Central memory CD8-positive, alpha-beta T cell (primary cell): ENCODE measurements at regions not wholly inside any gene's neighbourhood (a gene's known extent, or its start where the extent isn't known, plus 50 kb on each side); places are given as distances from the start of the nearest gene placed in this dataset.

Experiments
- ATAC-seq: fragments of 150-1000 bp; cut with Tn5 transposase; replicated peaks from 2 replicates; pipeline ENCODE4 v1.10.0; 2022; ENCODE audit warnings: mild to moderate bottlenecking, moderate FRiP score, moderate number of reproducible peaks; ENCODE audit not compliant: poor library complexity, severe bottlenecking; ENCODE audit errors: extremely low read depth
- DNase-seq, 2 donors: peaks; one replicate each; pipeline ENCODE4 v3.0.0; 2021; ENCODE audit warnings: low spot score in 2 of 2
- H3K27ac Mint-ChIP-seq: one replicate; pipeline ENCODE4 v1.8.0; 2022; ENCODE audit warnings: low read depth, mild to moderate bottlenecking, moderate library complexity, mixed read lengths
- H3K27me3 Mint-ChIP-seq: one replicate; pipeline ENCODE4 v1.8.0; 2022; ENCODE audit warnings: mixed read lengths
- H3K36me3 Mint-ChIP-seq: one replicate; pipeline ENCODE4 v1.8.0; 2022; ENCODE audit warnings: mild to moderate bottlenecking, moderate library complexity, mixed read lengths; ENCODE audit not compliant: insufficient read depth
- H3K4me1 Mint-ChIP-seq: one replicate; pipeline ENCODE4 v1.8.0; 2022; ENCODE audit warnings: mixed read lengths
- H3K4me3 Mint-ChIP-seq: one replicate; pipeline ENCODE4 v1.8.0; 2022; ENCODE audit warnings: mild to moderate bottlenecking, moderate library complexity, mixed read lengths
- H3K9me3 Mint-ChIP-seq: one replicate; pipeline ENCODE4 v1.8.0; 2022; ENCODE audit warnings: mixed read lengths

DNA sequence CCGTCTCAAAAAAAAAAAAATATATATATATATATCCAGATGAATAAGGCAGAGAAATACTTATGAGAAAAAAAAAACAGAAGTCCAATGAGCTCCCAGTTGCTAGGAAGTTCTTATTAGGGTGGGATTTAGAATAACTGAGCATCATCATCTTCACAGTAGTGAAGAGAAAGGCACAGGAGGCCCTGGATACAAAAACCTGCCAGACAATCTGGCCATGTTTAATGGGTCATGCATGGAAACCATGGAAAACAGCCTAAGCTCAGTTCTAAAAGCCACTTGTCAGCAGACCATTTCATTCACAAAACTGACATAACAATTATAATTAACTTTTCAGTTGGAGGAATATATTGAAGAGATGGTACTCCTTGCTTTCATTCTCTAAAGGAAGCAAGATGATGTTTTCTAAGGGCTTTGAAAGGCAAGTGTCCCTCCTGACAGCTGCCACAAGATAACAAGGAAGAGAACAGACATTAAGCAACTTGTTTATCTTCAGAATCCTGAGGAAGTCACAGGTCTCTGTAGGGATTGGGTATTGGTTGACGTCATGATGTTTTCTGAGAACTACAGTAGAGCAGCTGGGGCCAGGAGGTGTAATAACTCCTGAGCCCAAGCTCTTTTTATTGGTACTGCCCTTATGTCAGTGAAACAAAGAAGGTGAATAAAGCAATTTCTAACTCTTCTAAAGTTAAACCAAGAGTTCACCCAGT is 463.1 kb downstream of the DMAC1 start:
- Mint-ChIP-seq H3K36me3 (no peaks in the 10 kb centered on the region), H3K4me1 (no peaks in the 10 kb centered on the region), H3K27me3 (peaks cover 11% of the 10 kb centered on the region), H3K9me3 (no peaks in the 10 kb centered on the region), H3K27ac (no peak overlapping the region), H3K4me3 (no peak overlapping the region)
- no peak for DNase-seq
- ATAC-seq = no peak

DNA sequence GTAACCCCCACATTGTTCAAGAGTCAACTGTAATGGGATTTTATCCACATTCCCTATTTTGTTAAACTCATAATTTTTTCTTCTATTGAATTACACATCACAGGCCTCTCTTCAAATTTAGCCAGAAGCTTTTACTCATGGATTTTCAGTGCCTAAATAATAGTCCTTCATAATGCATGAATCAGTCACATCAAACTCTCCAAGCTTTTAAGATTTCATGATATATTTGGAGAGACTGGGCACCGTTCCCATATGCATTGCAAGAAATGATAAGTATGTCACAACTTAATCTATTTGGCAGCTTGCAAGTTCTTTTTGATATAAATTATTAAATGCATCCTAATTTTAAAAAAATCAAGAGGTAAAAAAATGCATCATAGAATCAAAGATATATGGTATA is 465.9 kb downstream of the DMAC1 start:
- no peaks in the 10 kb centered on the region for H3K36me3 Mint-ChIP-seq
- DNase-seq = no peak
- no peak overlapping the region for H3K4me3 Mint-ChIP-seq
- H3K27ac Mint-ChIP-seq = no peak overlapping the region
- H3K9me3 Mint-ChIP-seq = no peaks in the 10 kb centered on the region
- no peaks in the 10 kb centered on the region for H3K4me1 Mint-ChIP-seq
- H3K27me3 Mint-ChIP-seq = peaks cover 11% of the 10 kb centered on the region
- ATAC-seq = no peak

DNA sequence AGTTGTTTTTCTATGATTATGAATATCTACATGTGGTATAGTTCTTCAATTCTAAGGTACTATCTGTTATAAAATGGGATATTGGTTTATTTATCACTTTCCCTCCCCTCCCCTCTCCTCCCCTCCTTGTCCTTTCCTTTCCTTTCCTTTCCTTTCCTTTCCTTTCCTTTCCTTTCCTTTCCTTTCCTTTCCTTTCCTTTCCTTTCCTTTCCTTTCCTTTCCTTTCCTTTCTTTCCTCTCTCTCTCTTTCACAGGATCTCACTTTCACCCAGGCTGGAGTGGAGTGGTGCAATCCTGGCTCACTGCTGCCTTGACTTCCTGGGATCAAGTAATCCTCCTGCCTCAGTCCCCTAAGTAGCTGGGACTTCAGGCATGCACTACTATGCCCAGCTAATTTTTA is 466.8 kb downstream of the DMAC1 start:
- Mint-ChIP-seq H3K9me3 (no peaks in the 10 kb centered on the region), H3K27me3 (peaks cover 10% of the 10 kb centered on the region), H3K36me3 (no peaks in the 10 kb centered on the region), H3K4me1 (no peaks in the 10 kb centered on the region), H3K4me3 (no peak overlapping the region), H3K27ac (no peak overlapping the region)
- no peak for DNase-seq
- no peak for ATAC-seq

DNA sequence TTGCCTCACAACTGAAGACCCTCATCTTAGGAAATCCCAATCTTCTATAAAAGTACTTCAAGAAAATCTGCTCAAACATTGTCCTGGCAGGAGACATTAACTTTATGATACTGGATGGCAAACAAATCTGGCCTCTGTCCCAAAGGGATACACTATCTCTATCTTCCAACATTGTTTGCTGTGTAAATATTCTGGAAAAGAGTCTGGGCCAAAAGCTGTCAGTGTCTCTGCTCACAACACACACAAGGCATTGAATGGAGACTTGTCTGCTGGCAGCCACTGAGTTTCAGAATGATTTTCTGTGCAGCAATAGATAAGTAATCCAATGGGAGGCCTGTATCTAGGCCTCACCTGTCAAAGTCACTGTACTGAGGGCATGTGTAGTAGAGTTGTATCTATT is 471.1 kb downstream of the DMAC1 start:
- no peak for DNase-seq
- no peak for ATAC-seq
- Mint-ChIP-seq H3K9me3 (no peaks in the 10 kb centered on the region), H3K36me3 (no peaks in the 10 kb centered on the region), H3K4me3 (no peak overlapping the region), H3K4me1 (no peaks in the 10 kb centered on the region), H3K27ac (no peak overlapping the region), H3K27me3 (no peaks in the 10 kb centered on the region)

DNA sequence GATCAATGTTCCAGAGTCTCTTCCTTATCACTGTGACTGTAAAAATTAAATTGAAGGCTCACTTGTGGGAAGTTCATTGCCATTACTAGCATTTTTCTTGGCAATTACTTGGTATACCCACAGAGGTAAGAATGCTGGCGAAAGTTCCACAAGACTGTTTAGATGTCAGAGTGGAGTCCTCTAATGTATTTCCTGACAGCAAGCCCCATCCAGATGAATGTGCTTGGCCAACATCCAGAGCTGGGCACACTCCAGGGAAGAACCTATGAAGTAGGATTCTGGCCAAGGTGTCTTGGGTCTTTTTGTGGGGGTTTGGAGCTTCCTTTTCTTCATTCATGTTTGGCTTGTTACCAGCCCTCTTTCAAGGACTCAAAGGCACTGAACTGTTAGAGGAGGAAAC is 473.6 kb downstream of the DMAC1 start:
- DNase-seq = no peak
- no peak for ATAC-seq
- Mint-ChIP-seq H3K4me1 (no peaks in the 10 kb centered on the region), H3K4me3 (no peak overlapping the region), H3K27ac (no peak overlapping the region), H3K27me3 (no peaks in the 10 kb centered on the region), H3K9me3 (no peaks in the 10 kb centered on the region), H3K36me3 (no peaks in the 10 kb centered on the region)

DNA sequence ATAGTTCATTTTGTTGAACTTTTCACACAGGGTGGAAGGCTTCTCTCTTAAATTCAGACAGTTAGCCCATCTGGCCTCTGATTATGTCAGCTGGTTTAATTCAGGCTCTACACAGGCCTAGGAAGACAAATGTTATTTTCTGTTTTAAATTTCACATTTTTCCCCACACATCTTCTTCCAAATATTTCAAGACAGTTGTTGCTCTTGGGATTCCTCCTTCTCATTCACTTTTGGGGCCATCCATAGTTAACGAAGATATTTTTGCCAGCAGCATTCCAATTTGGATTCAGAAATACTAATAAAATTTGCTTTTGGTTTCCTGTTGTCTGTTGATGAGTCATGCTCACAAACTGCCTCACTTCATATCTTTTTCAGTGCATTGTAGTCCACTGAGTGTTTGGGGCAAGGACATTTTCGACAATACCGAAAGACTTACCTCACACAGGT is 475.4 kb downstream of the DMAC1 start:
- Mint-ChIP-seq H3K9me3 (no peaks in the 10 kb centered on the region), H3K36me3 (no peaks in the 10 kb centered on the region), H3K4me3 (no peak overlapping the region), H3K4me1 (no peaks in the 10 kb centered on the region), H3K27me3 (peaks cover 4% of the 10 kb centered on the region), H3K27ac (no peak overlapping the region)
- ATAC-seq = no peak
- no peak for DNase-seq

DNA sequence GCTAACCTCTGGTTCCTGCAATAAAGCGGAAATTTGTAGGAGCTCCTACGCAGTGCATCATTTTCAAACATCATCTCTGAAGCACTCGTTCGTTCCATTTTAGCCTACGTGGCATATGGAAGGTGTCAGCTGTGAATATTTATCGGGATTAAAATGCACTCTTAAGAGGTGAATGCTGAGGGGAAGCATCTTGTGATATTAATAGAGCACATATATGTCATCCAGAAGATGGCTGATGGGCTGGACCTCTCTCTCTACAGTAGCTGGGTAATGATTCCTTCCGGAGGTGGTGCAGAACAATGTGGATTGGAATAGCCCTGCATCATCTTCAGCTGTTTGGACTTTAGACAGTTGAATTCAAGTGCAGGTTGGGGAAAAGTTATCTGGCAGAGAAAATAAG is 478.7 kb downstream of the DMAC1 start:
- H3K9me3 Mint-ChIP-seq = no peaks in the 10 kb centered on the region
- no peaks in the 10 kb centered on the region for H3K4me1 Mint-ChIP-seq
- H3K4me3 Mint-ChIP-seq = no peak overlapping the region
- H3K27me3 Mint-ChIP-seq = peaks cover 35% of the 10 kb centered on the region
- H3K36me3 Mint-ChIP-seq = no peaks in the 10 kb centered on the region
- no peak overlapping the region for H3K27ac Mint-ChIP-seq
- DNase-seq (no peak), ATAC-seq (no peak)

DNA sequence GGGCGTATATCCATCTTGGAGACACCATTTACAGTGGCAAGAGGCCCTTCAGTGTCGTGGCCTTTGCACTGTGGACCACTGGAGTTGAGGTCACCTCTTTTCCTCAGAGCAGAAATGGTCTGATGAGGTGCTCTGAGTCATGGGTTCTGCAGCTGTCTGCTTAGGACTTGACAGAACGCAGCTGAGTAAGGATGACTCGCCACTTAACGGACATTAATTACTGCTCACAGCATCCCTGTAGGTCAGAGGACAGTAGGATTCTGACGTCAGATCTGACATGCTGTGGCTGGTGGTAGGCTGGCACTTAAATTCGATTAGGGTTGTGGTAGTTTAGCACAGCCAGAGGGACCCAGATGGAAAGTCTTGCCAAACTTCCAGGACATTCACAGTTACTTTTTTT is 479.4 kb downstream of the DMAC1 start:
- H3K4me1 Mint-ChIP-seq = no peaks in the 10 kb centered on the region
- no peaks in the 10 kb centered on the region for H3K9me3 Mint-ChIP-seq
- peaks cover 35% of the 10 kb centered on the region for H3K27me3 Mint-ChIP-seq
- no peak for ATAC-seq
- DNase-seq = no peak
- no peak overlapping the region for H3K4me3 Mint-ChIP-seq
- no peak overlapping the region for H3K27ac Mint-ChIP-seq
- H3K36me3 Mint-ChIP-seq = no peaks in the 10 kb centered on the region

DNA sequence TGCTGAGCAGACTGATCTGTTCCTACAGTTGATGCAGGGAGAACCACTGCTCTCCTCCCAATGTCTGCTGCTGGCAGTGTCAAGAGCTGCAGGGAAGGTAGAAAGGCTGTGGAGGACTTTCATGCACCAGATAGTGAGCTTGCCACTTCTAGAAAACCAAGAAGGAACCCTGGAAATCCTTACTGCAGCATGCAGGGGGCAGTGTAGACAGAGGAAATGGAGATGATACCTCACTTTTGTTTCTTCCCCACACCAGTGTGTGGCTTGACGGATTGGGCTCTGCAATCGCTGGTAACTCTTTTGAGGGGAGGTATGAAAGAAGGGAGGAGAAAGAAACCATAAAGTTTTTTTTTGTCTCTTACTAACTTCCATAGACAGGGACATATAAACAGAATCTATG is 480.7 kb downstream of the DMAC1 start:
- Mint-ChIP-seq H3K9me3 (peaks cover 2% of the 10 kb centered on the region), H3K4me3 (no peak overlapping the region), H3K4me1 (no peaks in the 10 kb centered on the region), H3K27me3 (peaks cover 35% of the 10 kb centered on the region), H3K27ac (no peak overlapping the region), H3K36me3 (no peaks in the 10 kb centered on the region)
- no peak for ATAC-seq
- DNase-seq = no peak

DNA sequence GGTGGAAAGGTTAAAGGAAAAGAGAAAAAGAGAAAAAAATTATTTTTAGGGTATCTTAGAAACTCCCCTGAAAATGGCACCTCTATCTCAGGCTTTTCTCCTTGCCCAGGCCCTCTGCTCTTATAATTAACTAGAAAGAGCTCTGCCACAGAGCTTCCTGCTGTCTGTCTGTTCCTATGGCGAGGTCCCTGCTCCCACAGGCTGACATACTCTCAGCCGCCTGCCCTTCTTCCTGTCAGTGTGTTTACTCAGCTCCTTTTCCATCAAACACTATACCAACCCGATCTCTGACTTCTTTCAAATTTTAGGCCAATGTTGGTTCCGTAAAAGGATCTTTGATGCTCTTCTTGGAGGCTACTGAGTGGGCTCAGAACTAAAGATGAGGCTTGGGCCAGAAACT is 482.6 kb downstream of the DMAC1 start:
- Mint-ChIP-seq H3K36me3 (no peaks in the 10 kb centered on the region), H3K4me3 (no peak overlapping the region), H3K9me3 (peaks cover 14% of the 10 kb centered on the region), H3K27ac (no peak overlapping the region), H3K4me1 (no peaks in the 10 kb centered on the region), H3K27me3 (peaks cover 35% of the 10 kb centered on the region)
- DNase-seq (no peak), ATAC-seq (no peak)

DNA sequence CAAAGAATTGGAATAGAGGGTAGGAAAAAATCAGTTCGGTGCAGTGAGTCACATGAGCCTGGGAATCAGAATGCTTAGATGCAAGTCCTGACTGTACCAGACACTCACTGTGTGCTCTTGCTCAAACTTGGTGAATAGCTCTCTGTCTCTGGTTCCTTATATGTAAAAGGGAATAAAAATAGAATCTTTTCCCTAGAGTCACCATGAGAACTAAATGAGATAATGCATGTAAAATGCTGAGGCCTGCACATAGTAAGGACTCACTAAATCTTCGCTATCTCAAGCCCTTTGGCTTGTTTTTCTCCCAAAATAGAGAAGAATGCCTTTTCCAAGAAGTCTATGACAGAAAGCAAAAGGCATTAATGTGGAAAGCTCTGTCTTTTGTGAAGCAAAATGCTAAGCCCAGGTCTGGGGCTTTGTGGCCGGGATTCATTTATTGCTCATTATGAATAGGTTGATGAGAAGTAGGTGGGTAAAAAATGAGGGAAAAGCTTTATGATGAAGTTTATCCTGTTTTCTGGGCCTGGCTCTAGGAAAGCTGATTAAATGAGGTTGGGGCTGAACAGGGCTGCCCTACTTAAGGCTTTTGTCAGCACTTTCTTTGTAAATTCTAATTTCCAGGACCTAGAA is 483.3 kb downstream of the DMAC1 start:
- H3K4me1 Mint-ChIP-seq = no peaks in the 10 kb centered on the region
- H3K4me3 Mint-ChIP-seq = no peak overlapping the region
- H3K27me3 Mint-ChIP-seq = peaks cover 35% of the 10 kb centered on the region
- H3K36me3 Mint-ChIP-seq = no peaks in the 10 kb centered on the region
- ATAC-seq (no peak), DNase-seq (no peak)
- no peak overlapping the region for H3K27ac Mint-ChIP-seq
- peaks cover 15% of the 10 kb centered on the region for H3K9me3 Mint-ChIP-seq

DNA sequence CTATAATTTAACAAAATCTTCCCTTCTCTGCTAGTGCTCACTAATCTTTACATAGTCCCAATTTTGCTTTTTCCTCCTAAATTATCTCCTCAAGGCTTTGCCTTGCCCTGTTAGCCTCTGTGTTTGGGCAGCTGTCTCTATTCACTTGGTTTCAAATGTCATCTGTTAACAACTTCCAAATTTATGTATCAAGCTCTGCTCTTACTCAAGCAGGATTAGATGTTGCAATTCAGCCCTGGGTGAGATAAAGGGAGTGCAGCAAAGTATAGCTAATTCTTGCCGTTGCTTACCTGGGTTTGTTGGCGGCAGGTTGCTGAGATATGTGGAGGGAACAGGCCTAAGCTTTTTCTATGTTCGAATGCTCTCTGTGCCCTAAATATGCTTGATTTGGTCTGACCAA is 483.8 kb downstream of the DMAC1 start:
- Mint-ChIP-seq H3K36me3 (no peaks in the 10 kb centered on the region), H3K9me3 (peaks cover 20% of the 10 kb centered on the region), H3K27ac (no peak overlapping the region), H3K27me3 (peaks cover 35% of the 10 kb centered on the region), H3K4me3 (no peak overlapping the region), H3K4me1 (no peaks in the 10 kb centered on the region)
- ATAC-seq (no peak), DNase-seq (no peak)

DNA sequence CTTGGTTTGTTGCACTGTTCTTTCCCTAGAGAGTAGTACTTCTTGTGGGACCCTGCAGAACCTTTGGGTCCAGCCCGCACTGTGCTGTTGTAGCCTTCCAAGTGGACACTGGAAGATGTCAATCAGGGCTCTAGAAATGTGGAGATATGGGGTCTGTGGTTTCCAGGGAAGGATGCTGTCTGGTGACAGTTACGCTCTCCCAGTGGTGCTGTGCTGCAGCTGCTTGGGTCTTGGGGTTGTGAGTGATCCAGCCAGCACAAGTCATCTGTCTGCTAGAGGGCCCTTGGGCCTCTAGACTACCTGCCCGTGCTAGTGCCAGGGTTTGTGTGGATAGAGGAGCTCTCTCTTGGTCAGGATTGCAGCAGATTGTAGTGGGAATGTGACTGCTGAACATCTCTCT is 484.5 kb downstream of the DMAC1 start:
- Mint-ChIP-seq H3K4me3 (no peak overlapping the region), H3K27ac (no peak overlapping the region), H3K4me1 (no peaks in the 10 kb centered on the region), H3K36me3 (no peaks in the 10 kb centered on the region), H3K27me3 (peaks cover 35% of the 10 kb centered on the region), H3K9me3 (peaks cover 22% of the 10 kb centered on the region)
- no peak for DNase-seq
- no peak for ATAC-seq
